ENCODE measurements at regions not wholly inside any gene's neighbourhood (a gene's known extent, or its start where the extent isn't known, plus 50 kb on each side); places are given as distances from the start of the nearest gene placed in this dataset.

DNA sequence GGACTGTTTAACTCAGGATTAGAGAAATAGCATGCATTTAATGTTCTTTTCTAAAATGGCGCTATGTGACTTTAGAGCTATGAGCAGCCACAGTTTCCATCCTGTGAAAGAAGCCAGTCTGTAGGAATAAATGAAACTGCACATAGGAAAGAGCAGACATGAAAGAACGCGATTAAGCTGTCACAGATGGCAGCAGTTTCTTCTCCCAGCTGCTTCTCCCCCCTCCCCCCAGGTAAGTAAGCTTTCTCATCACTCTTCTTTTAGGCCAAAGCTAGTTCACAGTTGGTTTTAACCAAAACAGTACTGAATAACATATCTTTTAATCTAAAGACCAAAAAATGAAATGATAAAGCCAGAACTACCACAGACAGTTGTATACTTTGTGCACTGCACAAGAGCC, 266.4 kb downstream of the KCNA4 start:
- no peak for FAIRE-seq
- no peaks in the 10 kb centered on the region for H3K9me3 Mint-ChIP-seq (ENCODE audit: unreplicated experiment)
- Histone ChIP-seq H3K4me2 (ENCODE audit: low read length) (no peak overlapping the region), H4K20me1 (ENCODE audit: insufficient read depth, low read length) (no peaks in the 10 kb centered on the region), H3K27me3 (ENCODE audit: insufficient read depth, low read length) (no peaks in the 10 kb centered on the region), H3K27ac (ENCODE audit: low read depth, low read length) (no peak overlapping the region), H3K36me3 (ENCODE audit: insufficient read depth, low read length) (no peaks in the 10 kb centered on the region), H3K9me3 (ENCODE audit: insufficient read depth, low read depth, low read length) (peaks cover 4% of the 10 kb centered on the region), H2AFZ (ENCODE audit: low read depth, low read length) (no peak overlapping the region), H3K4me1 (ENCODE audit: insufficient read depth, low read length) (no peaks in the 10 kb centered on the region), H3K4me3 (ENCODE audit: insufficient read depth, low read depth, low read length) (no peak overlapping the region), H3K79me2 (ENCODE audit: insufficient read depth, low read length) (no peaks in the 10 kb centered on the region), H3K9ac (ENCODE audit: low read length) (no peak overlapping the region)
- peaks cover 3% of the 10 kb centered on the region for H3K4me1 Mint-ChIP-seq (ENCODE audit: low read depth, unreplicated experiment)
- H3K4me3 Mint-ChIP-seq (ENCODE audit: unreplicated experiment): no peak overlapping the region
- no peak for DNase-seq (ENCODE audit: low read depth)
- no peaks in the 10 kb centered on the region for H3K36me3 Mint-ChIP-seq (ENCODE audit: low read depth, unreplicated experiment)
- no peaks in the 10 kb centered on the region for H3K27me3 Mint-ChIP-seq (ENCODE audit: low read depth, unreplicated experiment)
- TF ChIP-seq, protein P1, sequence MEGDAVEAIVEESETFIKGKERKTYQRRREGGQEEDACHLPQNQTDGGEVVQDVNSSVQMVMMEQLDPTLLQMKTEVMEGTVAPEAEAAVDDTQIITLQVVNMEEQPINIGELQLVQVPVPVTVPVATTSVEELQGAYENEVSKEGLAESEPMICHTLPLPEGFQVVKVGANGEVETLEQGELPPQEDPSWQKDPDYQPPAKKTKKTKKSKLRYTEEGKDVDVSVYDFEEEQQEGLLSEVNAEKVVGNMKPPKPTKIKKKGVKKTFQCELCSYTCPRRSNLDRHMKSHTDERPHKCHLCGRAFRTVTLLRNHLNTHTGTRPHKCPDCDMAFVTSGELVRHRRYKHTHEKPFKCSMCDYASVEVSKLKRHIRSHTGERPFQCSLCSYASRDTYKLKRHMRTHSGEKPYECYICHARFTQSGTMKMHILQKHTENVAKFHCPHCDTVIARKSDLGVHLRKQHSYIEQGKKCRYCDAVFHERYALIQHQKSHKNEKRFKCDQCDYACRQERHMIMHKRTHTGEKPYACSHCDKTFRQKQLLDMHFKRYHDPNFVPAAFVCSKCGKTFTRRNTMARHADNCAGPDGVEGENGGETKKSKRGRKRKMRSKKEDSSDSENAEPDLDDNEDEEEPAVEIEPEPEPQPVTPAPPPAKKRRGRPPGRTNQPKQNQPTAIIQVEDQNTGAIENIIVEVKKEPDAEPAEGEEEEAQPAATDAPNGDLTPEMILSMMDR (IDR thresholded peaks at IDR 0.05; ENCODE audit: insufficient read depth, low read depth, low read length): no peak
- TF ChIP-seq EZH2 (IDR thresholded peaks at IDR 0.05; ENCODE audit: insufficient read depth, low read length): no peak
- no peak overlapping the region for H3K27ac Mint-ChIP-seq (ENCODE audit: unreplicated experiment)

- Mint-ChIP-seq H3K27me3 (ENCODE audit: low read depth, unreplicated experiment) (no peaks in the 10 kb centered on the region), H3K4me1 (ENCODE audit: low read depth, unreplicated experiment) (peaks cover 3% of the 10 kb centered on the region), H3K27ac (ENCODE audit: unreplicated experiment) (no peak overlapping the region), H3K9me3 (ENCODE audit: unreplicated experiment) (no peaks in the 10 kb centered on the region), H3K4me3 (ENCODE audit: unreplicated experiment) (no peak overlapping the region), H3K36me3 (ENCODE audit: low read depth, unreplicated experiment) (no peaks in the 10 kb centered on the region)
- Histone ChIP-seq H3K27ac (ENCODE audit: low read depth, low read length) (no peak overlapping the region), H4K20me1 (ENCODE audit: insufficient read depth, low read length) (no peaks in the 10 kb centered on the region), H3K4me3 (ENCODE audit: insufficient read depth, low read depth, low read length) (no peak overlapping the region), H3K27me3 (ENCODE audit: insufficient read depth, low read length) (no peaks in the 10 kb centered on the region), H3K36me3 (ENCODE audit: insufficient read depth, low read length) (no peaks in the 10 kb centered on the region), H3K4me1 (ENCODE audit: insufficient read depth, low read length) (no peaks in the 10 kb centered on the region), H2AFZ (ENCODE audit: low read depth, low read length) (no peak overlapping the region), H3K4me2 (ENCODE audit: low read length) (no peak overlapping the region), H3K9me3 (ENCODE audit: insufficient read depth, low read depth, low read length) (no peaks in the 10 kb centered on the region), H3K9ac (ENCODE audit: low read length) (no peak overlapping the region), H3K79me2 (ENCODE audit: insufficient read depth, low read length) (no peaks in the 10 kb centered on the region)
- DNase-seq (ENCODE audit: low read depth): no peak
- no peak for FAIRE-seq
- TF ChIP-seq, protein P1 (IDR thresholded peaks at IDR 0.05; ENCODE audit: insufficient read depth, low read depth, low read length): no peak
- no peak for TF ChIP-seq EZH2 (IDR thresholded peaks at IDR 0.05; ENCODE audit: insufficient read depth, low read length)
Observed at GRCh38 chr11:29734287-29734686, 282.5 kb downstream of the KCNA4 start.

GRCh38 chr11:29713831-29714320, 303.0 kb downstream of the KCNA4 start:
- no peaks in the 10 kb centered on the region for H3K27me3 ChIP-seq (ENCODE audit: insufficient read depth, low read length)
- H3K9me3 ChIP-seq (ENCODE audit: insufficient read depth, low read depth, low read length): no peaks in the 10 kb centered on the region
- no peak for FAIRE-seq
- H3K79me2 ChIP-seq (ENCODE audit: insufficient read depth, low read length): no peaks in the 10 kb centered on the region
- no peak overlapping the region for H3K27ac ChIP-seq (ENCODE audit: low read depth, low read length)
- no peaks in the 10 kb centered on the region for H3K36me3 ChIP-seq (ENCODE audit: insufficient read depth, low read length)
- Mint-ChIP-seq H3K27ac (ENCODE audit: unreplicated experiment) (no peak overlapping the region), H3K27me3 (ENCODE audit: low read depth, unreplicated experiment) (no peaks in the 10 kb centered on the region), H3K4me3 (ENCODE audit: unreplicated experiment) (no peak overlapping the region), H3K4me1 (ENCODE audit: low read depth, unreplicated experiment) (no peaks in the 10 kb centered on the region), H3K9me3 (ENCODE audit: unreplicated experiment) (peaks cover 5% of the 10 kb centered on the region), H3K36me3 (ENCODE audit: low read depth, unreplicated experiment) (no peaks in the 10 kb centered on the region)
- no peaks in the 10 kb centered on the region for H4K20me1 ChIP-seq (ENCODE audit: insufficient read depth, low read length)
- no peaks in the 10 kb centered on the region for H3K4me1 ChIP-seq (ENCODE audit: insufficient read depth, low read length)
- H2AFZ ChIP-seq (ENCODE audit: low read depth, low read length): no peak overlapping the region
- no peak overlapping the region for H3K4me3 ChIP-seq (ENCODE audit: insufficient read depth, low read depth, low read length)
- DNase-seq (ENCODE audit: low read depth): no peak
- H3K4me2 ChIP-seq (ENCODE audit: low read length): no peak overlapping the region
- TF ChIP-seq, protein P1 (IDR thresholded peaks at IDR 0.05; ENCODE audit: insufficient read depth, low read depth, low read length): no peak
- no peak for TF ChIP-seq EZH2 (IDR thresholded peaks at IDR 0.05; ENCODE audit: insufficient read depth, low read length)
- no peak overlapping the region for H3K9ac ChIP-seq (ENCODE audit: low read length)
